IgD-negative memory B cell (primary cell): ENCODE measurements at regions not wholly inside any gene's neighbourhood (a gene's known extent, or its start where the extent isn't known, plus 50 kb on each side); places are given as distances from the start of the nearest gene placed in this dataset.

Experiments used
- H3K27ac Mint-ChIP-seq, 3 donors: one replicate each; pipeline ENCODE4 v1.8.0; 2020 to 2022; ENCODE audit warnings: mild to moderate bottlenecking in 3 of 3, mixed read lengths in 3 of 3, moderate library complexity in 1 of 3
- H3K27me3 Mint-ChIP-seq: one replicate; pipeline ENCODE4 v1.8.0; 2021; ENCODE audit warnings: mixed read lengths
- H3K36me3 Mint-ChIP-seq: one replicate; pipeline ENCODE4 v1.8.0; 2020; ENCODE audit warnings: mild to moderate bottlenecking, mixed read lengths
- H3K4me1 Mint-ChIP-seq, 3 donors: one replicate each; pipeline ENCODE4 v1.8.0; 2020 to 2022; ENCODE audit warnings: mixed read lengths in 3 of 3, mild to moderate bottlenecking in 1 of 3
- H3K4me3 Mint-ChIP-seq, 4 donors: one replicate each; pipeline ENCODE4 v1.8.0; 2020 to 2022; ENCODE audit warnings: mild to moderate bottlenecking in 4 of 4, mixed read lengths in 4 of 4, moderate library complexity in 3 of 4
- H3K9me3 Mint-ChIP-seq, 3 donors: one replicate each; pipeline ENCODE4 v1.8.0; 2020 to 2021; ENCODE audit warnings: mixed read lengths in 3 of 3, mild to moderate bottlenecking in 1 of 3

DNA sequence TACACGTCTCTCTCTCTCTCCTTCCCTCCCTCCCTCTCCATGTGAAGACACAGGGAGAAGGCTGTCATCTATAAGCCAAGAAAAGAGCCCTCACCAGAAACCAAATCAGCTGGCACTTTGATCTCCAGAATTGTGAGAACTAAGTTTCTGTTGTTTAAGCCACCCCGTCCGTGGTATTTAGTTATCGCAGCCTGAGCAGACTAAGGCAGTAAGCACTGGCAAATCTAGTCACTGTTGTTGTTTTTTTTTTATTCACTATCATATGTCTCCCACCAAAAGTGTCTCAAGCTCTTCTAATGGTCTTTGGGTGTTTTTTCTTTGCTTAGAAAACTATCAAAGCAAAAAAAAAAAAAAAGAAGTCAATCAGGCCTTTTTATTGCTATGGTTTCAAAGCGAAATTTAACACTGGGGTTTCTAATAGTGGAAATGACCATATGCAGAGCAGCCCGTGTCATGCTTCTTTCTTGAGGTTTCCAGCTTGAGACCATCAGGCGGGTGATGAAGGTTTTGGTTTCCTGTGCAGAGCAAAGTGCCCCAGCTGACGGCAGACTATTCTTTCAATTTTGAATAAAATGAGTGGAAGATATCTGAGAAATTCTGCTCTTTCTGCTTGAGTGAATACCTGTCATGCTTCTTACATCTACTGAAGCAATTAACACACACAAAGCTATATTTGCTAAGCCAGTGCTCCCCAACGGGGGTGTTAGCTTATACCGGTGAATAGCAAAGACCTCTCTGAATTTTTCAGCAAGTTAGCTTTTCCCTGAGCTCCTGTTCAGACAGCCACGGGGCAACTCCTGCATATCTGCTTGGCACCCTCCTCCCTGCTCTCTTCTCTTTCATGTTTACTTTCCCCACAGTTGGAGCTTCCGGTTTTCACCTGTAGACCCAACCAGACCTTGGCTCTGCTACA lies 394.1 kb upstream of the ATP5MC3 start:
- H3K27ac Mint-ChIP-seq: peak overlapping the region in 1 of 3 donors; percentile 14
- no peaks in the 10 kb centered on the region for H3K9me3 Mint-ChIP-seq
- peaks cover 5 to 17% (median 9%) of the 10 kb centered on the region in 3 donors for H3K4me1 Mint-ChIP-seq
- peaks cover 5% of the 10 kb centered on the region for H3K27me3 Mint-ChIP-seq
- peaks cover 2% of the 10 kb centered on the region for H3K36me3 Mint-ChIP-seq
- H3K4me3 Mint-ChIP-seq: peak overlapping the region in 1 of 4 donors; percentile 71

DNA sequence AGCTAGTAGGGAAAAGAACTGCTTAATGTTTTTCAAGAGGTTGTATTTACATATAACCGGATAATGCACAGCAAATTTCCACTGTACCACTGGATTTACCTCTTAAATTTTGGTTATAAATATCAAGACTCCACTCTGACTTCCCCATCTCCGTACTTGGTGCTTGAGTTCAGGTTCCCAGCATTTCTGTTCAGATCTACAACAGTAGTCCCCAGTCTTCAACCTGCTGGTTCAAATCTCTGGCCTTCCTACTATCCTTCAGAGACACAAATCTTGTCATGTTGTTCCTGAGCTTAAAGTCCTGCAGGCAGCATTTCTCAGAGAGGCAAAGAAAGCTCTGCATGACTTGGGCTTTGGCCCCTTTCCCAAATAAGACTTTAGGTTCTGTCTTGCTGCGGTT lies 392.6 kb upstream of the ATP5MC3 start:
- Mint-ChIP-seq H3K36me3 (no peaks in the 10 kb centered on the region), H3K27ac (no peak overlapping the region), H3K9me3 (no peaks in the 10 kb centered on the region), H3K4me3 (no peak overlapping the region), H3K4me1 (peaks cover 2 to 13% (median 9%) of the 10 kb centered on the region in 3 donors), H3K27me3 (peaks cover 5% of the 10 kb centered on the region)

DNA sequence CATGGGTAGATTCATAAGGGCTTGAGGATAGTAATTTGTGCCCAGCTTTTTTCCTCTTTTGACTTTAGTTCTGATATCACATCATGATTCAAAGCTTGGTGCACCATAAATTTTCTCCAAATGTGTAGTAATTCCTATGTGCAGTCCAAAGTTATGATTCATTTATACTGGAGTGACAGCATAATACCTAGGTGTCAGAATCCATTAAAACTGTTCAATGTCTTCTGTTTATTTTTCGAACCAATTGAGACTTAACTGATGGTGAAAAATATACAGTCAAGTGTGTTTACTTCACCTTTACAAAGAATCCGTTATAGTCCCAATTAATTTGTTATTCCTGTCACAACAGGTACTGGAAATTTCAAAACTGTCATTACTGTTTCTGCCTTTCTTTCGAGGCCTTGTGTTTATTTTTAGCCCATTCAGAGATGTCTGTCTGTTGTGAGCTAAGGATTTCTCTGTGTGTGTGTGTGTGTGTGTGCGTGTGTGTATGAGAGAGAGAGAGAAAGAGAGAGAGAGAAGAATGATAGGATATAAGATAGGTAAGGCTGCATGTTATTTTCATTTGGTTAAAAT lies 389.7 kb upstream of the ATP5MC3 start:
- no peak overlapping the region for H3K27ac Mint-ChIP-seq
- H3K27me3 Mint-ChIP-seq: peaks cover 6% of the 10 kb centered on the region
- no peak overlapping the region for H3K4me3 Mint-ChIP-seq
- H3K4me1 Mint-ChIP-seq: peaks cover 4 to 16% (median 9%) of the 10 kb centered on the region in 3 donors
- no peaks in the 10 kb centered on the region for H3K36me3 Mint-ChIP-seq
- no peaks in the 10 kb centered on the region for H3K9me3 Mint-ChIP-seq

DNA sequence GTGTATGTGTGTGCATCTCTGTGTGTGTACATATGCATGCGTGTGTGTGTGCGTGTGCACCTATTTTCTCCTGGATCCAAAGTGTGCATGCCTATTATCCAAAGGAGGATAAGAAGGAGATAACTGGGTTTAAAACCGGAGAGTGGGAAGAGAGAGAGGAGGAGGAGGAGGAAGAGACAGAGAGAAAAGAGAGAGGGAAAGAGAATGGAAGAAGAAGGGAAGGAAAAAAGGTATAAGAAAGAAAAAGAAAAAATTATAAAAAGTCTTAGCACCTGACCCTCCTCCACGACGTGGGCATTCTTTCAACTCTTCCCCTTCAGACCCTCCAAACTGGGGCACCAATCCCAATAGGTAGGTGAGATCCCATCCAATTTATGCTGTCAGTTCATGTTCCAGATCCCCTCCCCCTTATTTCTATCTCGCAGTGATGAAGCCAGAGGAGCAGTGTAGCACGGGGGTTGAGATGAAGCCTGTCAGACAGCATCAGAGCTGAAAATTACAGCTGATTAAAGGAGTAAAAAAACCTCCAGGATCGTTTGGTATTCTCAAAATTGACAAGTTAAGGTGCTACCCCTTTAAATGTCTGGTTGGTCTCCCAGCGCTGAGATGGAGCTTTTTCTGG lies 386.7 kb upstream of the ATP5MC3 start:
- H3K36me3 Mint-ChIP-seq: peaks cover 2% of the 10 kb centered on the region
- H3K4me1 Mint-ChIP-seq: peaks cover 0 to 4% (median 2%) of the 10 kb centered on the region in 3 donors
- no peaks in the 10 kb centered on the region for H3K9me3 Mint-ChIP-seq
- no peak overlapping the region for H3K27ac Mint-ChIP-seq
- H3K27me3 Mint-ChIP-seq: peaks cover 5% of the 10 kb centered on the region
- H3K4me3 Mint-ChIP-seq: no peak overlapping the region

DNA sequence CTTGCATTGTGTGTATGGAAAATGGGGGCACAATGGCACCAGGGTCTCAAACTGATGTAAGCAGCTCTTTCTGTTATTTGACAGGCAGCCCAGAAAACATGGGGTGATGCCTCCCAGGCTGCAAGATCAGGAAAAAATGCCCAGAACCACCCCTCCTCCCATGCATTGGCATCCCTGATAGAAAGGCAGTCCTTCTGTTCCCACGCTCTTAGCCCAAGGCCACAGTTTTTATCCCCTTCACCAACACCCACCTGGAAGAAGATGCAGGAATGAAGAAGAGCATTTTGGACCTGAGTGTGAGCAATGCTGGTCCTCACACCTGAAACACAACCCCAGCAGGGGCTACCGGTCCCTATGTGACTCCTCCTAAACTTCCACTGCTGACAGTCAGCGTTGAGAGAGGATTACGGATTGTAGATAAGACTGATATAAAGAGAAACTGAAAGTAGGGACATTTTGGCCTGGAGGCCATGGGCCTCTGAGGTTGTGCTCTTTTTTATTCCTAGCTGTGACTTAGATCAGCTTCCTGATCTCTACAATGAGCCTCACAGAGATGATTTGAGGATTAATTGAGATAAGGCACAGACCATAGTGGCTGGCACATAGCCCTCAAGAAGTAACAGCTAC lies 386.0 kb upstream of the ATP5MC3 start:
- Mint-ChIP-seq H3K4me1 (peaks cover 0 to 4% (median 2%) of the 10 kb centered on the region in 3 donors), H3K36me3 (peaks cover 2% of the 10 kb centered on the region), H3K4me3 (no peak overlapping the region), H3K27ac (no peak overlapping the region), H3K27me3 (peaks cover 5% of the 10 kb centered on the region), H3K9me3 (no peaks in the 10 kb centered on the region)

DNA sequence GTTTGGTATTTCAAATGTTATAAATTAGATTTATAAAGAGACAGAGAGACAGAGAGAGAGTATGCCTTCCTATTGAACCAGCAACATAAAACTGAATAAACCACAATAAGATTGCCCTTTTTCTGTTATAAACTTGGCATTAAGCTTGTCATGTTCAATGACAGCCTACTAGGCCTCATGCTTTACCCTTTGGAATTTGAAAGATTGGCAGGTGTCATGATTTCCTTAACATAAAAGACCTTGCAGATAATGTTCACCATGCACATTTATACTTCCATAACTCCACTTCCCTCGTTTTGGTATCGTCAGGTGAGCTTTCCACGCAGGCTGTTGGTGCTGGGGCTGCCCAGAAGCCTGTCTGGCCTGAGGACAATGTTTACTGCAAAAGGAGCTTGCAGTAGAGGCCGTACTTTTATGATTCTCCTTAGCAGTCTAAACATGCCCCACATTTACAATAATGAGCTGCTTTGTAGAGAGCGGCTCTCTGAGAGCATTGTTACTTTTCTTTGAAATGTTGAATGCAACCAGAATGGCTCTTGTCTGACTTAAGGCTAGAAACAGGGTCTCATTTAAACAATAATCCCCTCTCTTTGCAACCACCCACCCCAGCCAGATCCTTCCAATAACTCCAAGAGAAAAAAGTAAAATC lies 379.1 kb upstream of the ATP5MC3 start:
- peaks cover 1% of the 10 kb centered on the region for H3K27me3 Mint-ChIP-seq
- no peak overlapping the region for H3K4me3 Mint-ChIP-seq
- peaks cover 2% of the 10 kb centered on the region for H3K36me3 Mint-ChIP-seq
- H3K27ac Mint-ChIP-seq: no peak overlapping the region
- no peaks in the 10 kb centered on the region for H3K4me1 Mint-ChIP-seq
- H3K9me3 Mint-ChIP-seq: no peaks in the 10 kb centered on the region

DNA sequence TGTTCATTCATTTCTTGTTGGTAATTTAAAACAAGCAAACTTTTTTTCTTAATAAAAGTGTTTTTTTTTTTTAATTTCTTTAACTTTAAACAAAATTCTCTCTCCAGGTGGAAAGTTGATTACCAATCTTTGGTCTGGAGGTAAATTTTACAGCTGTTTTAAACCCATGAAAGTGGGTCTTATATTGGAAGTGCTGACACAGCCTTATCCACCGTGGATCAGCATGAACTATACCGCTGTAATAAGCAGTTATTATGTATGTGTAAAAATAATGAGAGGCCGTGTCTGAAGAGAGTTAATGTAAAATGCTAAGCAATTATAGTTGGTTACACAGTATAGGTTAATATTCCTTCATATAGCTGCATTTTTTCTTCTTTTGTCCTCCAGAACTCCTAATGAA lies 378.1 kb upstream of the ATP5MC3 start:
- Mint-ChIP-seq H3K4me1 (no peaks in the 10 kb centered on the region), H3K27ac (no peak overlapping the region), H3K27me3 (peaks cover 2% of the 10 kb centered on the region), H3K9me3 (no peaks in the 10 kb centered on the region), H3K4me3 (no peak overlapping the region), H3K36me3 (no peaks in the 10 kb centered on the region)

DNA sequence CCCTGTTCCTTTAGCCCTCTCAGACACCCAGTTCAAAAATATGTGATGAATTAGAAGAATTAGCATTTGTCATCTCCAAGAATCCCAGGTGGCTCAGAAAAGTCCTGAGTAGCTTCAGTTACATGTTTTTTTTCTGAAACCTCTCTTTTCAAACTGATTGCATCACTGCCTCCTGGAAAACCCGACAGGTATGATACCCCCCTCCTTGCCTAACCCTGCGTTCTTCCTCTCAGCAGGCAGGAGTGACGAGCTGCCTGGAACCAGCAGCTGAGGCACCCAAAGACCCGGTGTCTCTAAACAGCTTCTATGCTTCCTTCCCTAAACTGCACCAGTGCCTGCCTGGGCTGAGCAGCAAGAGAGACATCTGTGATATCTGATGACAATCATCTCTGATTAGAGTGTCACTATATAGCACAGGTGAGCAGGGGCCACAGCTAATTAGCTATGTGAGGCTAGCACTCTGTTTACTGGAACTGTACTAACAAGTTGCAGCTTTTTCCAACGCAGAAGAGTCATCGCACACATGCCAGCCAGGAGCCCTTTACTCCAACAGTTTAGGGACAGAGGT lies 376.4 kb upstream of the ATP5MC3 start:
- H3K9me3 Mint-ChIP-seq: no peaks in the 10 kb centered on the region

DNA sequence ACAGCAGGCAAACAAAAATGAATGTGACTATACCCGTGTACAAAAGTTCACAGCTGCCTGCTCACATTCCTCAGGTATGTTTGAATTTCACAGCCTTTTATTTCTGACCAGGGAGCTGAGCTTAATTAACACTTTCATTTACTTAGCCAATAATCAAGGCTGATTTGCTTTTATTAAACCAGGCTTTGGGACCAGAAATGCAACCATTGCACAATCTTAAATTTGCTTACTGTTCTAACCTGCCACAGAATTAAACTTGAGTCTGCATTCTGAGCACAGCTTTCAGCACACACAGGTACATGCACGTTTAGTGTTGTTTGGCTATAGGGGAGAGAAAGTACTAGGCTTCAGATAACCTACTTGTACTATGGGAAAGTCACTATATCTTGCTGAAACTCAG lies 372.4 kb upstream of the ATP5MC3 start:
- H3K4me1 Mint-ChIP-seq: peaks cover 0 to 1% (median 0%) of the 10 kb centered on the region in 3 donors
- H3K27me3 Mint-ChIP-seq: peaks cover 2% of the 10 kb centered on the region
- no peak overlapping the region for H3K27ac Mint-ChIP-seq
- H3K36me3 Mint-ChIP-seq: peaks cover 2% of the 10 kb centered on the region
- H3K9me3 Mint-ChIP-seq: peaks cover 0 to 3% (median 0%) of the 10 kb centered on the region in 3 donors
- H3K4me3 Mint-ChIP-seq: no peak overlapping the region

More for the DNA sequence above, 376.4 kb upstream of the ATP5MC3 start:
- Mint-ChIP-seq H3K4me1 (peaks cover 0 to 1% (median 0%) of the 10 kb centered on the region in 3 donors), H3K36me3 (no peaks in the 10 kb centered on the region), H3K4me3 (no peak overlapping the region), H3K27ac (no peak overlapping the region), H3K27me3 (peaks cover 2% of the 10 kb centered on the region)

DNA sequence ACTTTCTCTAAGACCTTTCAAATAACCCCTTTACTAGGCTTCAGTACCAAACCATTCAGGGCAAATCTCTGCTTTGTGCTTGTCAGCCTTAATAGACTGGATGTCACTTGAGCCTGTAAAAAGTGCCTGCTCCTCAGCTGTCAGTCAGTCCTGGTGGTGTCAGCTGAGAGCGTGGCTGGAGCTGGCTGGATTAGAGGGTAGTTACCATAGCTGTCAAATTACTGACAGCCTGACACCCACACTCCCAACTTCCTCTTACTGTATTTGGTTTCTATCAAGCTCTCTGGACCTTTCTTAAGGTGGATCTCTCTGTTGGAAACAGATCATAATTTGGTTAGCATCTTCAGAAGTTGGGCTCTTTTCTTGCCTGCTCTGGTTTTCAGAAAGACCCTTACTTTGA lies 371.4 kb upstream of the ATP5MC3 start:
- peaks cover 2% of the 10 kb centered on the region for H3K36me3 Mint-ChIP-seq
- no peak overlapping the region for H3K4me3 Mint-ChIP-seq
- peaks cover 0 to 5% (median 0%) of the 10 kb centered on the region in 3 donors for H3K9me3 Mint-ChIP-seq
- peak overlapping the region in 1 of 3 donors; percentile 7 for H3K27ac Mint-ChIP-seq
- peaks cover 2% of the 10 kb centered on the region for H3K27me3 Mint-ChIP-seq
- H3K4me1 Mint-ChIP-seq: peaks cover 0 to 1% (median 0%) of the 10 kb centered on the region in 3 donors

DNA sequence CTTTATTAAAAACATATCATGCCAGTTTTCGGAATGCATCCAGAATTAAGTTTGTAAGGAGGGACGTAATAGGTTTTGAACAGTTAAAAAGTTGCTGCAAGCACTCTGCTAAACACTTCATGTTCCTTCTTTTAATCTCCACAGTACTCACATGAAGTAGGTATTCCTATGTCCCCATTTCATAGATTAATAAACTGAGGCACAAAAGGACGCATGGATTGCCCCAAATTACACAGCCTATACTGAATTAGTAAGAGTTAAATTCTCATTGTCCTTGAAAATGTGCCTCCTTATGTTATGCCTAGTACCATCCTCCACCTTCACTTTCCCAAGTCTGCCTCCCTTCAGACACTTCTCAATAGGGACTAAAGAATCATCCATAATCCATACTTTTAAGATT lies 358.9 kb upstream of the ATP5MC3 start:
- no peaks in the 10 kb centered on the region for H3K4me1 Mint-ChIP-seq
- peaks cover 5 to 12% (median 7%) of the 10 kb centered on the region in 3 donors for H3K9me3 Mint-ChIP-seq
- H3K4me3 Mint-ChIP-seq: no peak overlapping the region
- peaks cover 2% of the 10 kb centered on the region for H3K36me3 Mint-ChIP-seq
- no peak overlapping the region for H3K27ac Mint-ChIP-seq
- no peaks in the 10 kb centered on the region for H3K27me3 Mint-ChIP-seq

DNA sequence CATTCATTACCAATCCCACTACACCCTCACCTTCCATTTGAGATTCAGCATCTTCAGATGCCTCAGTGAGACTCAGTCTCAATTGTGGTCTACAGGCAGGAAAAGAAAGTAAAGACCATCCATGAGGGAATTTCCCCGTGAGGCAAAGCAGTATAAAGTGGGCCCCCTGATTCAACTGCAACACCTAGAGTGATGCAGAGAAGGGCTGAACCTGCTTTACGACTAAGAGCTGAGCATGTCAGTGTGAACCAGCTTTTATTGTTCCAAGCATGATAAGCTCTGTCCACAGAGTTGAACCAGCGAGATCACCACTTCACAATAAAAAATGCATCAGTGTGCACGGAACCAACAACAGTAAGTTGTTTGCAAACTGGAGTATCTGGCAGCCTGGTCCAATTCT lies 357.6 kb upstream of the ATP5MC3 start:
- Mint-ChIP-seq H3K36me3 (peaks cover 3% of the 10 kb centered on the region), H3K27me3 (no peaks in the 10 kb centered on the region), H3K4me1 (no peaks in the 10 kb centered on the region), H3K9me3 (peaks cover 2 to 7% (median 2%) of the 10 kb centered on the region in 3 donors), H3K27ac (no peak overlapping the region), H3K4me3 (no peak overlapping the region)

DNA sequence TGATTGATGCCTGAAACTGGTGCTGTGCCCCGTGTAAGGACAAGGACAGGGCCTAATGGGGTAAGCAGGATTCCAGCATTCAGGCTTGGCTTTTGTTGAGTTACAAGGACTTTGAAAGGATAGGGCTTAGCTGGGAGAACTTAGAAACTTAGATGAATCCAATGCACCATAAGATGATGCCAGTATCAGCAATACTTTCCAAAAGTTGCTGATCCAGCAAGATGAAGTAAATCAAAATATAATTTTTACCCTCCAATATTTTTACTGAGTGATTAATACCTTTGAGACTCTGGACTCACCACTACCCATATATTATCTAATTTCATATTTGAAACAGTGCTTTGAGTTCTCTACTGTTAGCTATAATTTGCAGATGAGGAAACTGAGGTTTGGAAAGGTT lies 354.5 kb upstream of the ATP5MC3 start:
- Mint-ChIP-seq H3K9me3 (peaks cover 2 to 8% (median 7%) of the 10 kb centered on the region in 3 donors), H3K4me3 (no peak overlapping the region), H3K27ac (no peak overlapping the region)

DNA sequence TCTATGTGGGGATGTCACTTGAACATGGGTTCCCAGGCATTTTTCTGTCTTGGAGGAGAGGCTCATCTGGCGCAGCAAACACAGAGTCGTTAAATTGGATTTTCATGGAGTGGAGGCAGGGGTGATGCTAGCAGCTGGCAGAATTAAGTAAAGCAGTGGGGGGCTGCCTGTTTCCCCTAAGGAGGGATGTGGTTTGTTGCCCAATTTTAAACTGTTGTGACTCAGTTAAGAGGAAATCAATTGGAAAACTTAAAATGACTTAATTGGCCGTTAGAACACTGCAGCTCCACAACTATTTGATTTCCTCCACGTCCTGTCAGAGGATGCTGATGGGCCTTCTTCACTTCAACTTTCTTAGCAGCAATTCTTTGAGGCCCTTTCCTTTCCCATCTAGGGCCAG lies 354.1 kb upstream of the ATP5MC3 start:
- H3K27ac Mint-ChIP-seq: no peak overlapping the region
- H3K36me3 Mint-ChIP-seq: peaks cover 4% of the 10 kb centered on the region
- H3K27me3 Mint-ChIP-seq: no peaks in the 10 kb centered on the region

More for the DNA sequence above, 354.5 kb upstream of the ATP5MC3 start:
- H3K36me3 Mint-ChIP-seq: peaks cover 4% of the 10 kb centered on the region
- no peaks in the 10 kb centered on the region for H3K4me1 Mint-ChIP-seq
- no peaks in the 10 kb centered on the region for H3K27me3 Mint-ChIP-seq

More for the DNA sequence above, 354.1 kb upstream of the ATP5MC3 start:
- H3K4me3 Mint-ChIP-seq: no peak overlapping the region
- H3K9me3 Mint-ChIP-seq: peaks cover 4 to 8% (median 7%) of the 10 kb centered on the region in 3 donors
- no peaks in the 10 kb centered on the region for H3K4me1 Mint-ChIP-seq
